H9 (cell line): ENCODE measurements at regions not wholly inside any gene's neighbourhood (a gene's known extent, or its start where the extent isn't known, plus 50 kb on each side); places are given as distances from the start of the nearest gene placed in this dataset.

Experiments used
- DNase-seq: peaks from one replicate; pipeline ENCODE4 v3.0.0-alpha.2; 2017
- H2AFZ ChIP-seq: one replicate; pipeline ENCODE4 v1.6.1; 2013; ENCODE audit warnings: mild to moderate bottlenecking, low read length, control low read depth, moderate library complexity
- H2AK5ac ChIP-seq: 2 replicates; pipeline ENCODE4 v1.6.1; 2013; ENCODE audit warnings: low read length, control low read depth, mixed read lengths; ENCODE audit not compliant: insufficient read length
- H2BK120ac ChIP-seq: one replicate; pipeline ENCODE4 v1.6.1; 2013; ENCODE audit warnings: low read depth, mild to moderate bottlenecking, low read length, control low read depth, inconsistent platforms; ENCODE audit not compliant: poor library complexity, severe bottlenecking
- H2BK12ac ChIP-seq: 2 replicates; pipeline ENCODE4 v1.6.1; 2013; ENCODE audit warnings: low read length, control low read depth, mixed read lengths, low read depth; ENCODE audit not compliant: insufficient read length
- H2BK15ac ChIP-seq: 2 replicates; pipeline ENCODE4 v1.6.1; 2013; ENCODE audit warnings: low read depth, low read length, control low read depth
- H2BK20ac ChIP-seq: one replicate; pipeline ENCODE4 v1.6.1; 2013; ENCODE audit warnings: low read depth, mild to moderate bottlenecking, low read length, control low read depth, inconsistent platforms; ENCODE audit not compliant: poor library complexity, severe bottlenecking
- H2BK5ac ChIP-seq: 2 replicates; pipeline ENCODE4 v1.6.1; 2013; ENCODE audit warnings: low read length, control low read depth, mixed read lengths; ENCODE audit not compliant: insufficient read length
- H3K14ac ChIP-seq: 2 replicates; pipeline ENCODE4 v1.6.1; 2013; ENCODE audit warnings: low read length, control low read depth; ENCODE audit not compliant: insufficient read depth
- H3K18ac ChIP-seq: 2 replicates; pipeline ENCODE4 v1.6.1; 2013; ENCODE audit warnings: low read depth, mild to moderate bottlenecking, mixed read lengths, low read length, control low read depth; ENCODE audit not compliant: insufficient read length
- H3K23ac ChIP-seq: 2 replicates; pipeline ENCODE4 v1.6.1; 2013; ENCODE audit warnings: low read length, control low read depth, mixed read lengths, low read depth; ENCODE audit not compliant: insufficient read length
- H3K23me2 ChIP-seq: 2 replicates; pipeline ENCODE4 v1.6.1; 2013; ENCODE audit warnings: low read depth, mild to moderate bottlenecking, mixed read lengths, low read length, control low read depth; ENCODE audit not compliant: insufficient read length, poor library complexity, severe bottlenecking
- H3K27ac ChIP-seq: 2 replicates; pipeline ENCODE4 v1.5.1; 2013; ENCODE audit warnings: low read length, control low read depth, mixed read lengths, low read depth; ENCODE audit not compliant: insufficient read length
- H3K27me3 ChIP-seq: 2 replicates; pipeline ENCODE4 v1.6.1; 2013; ENCODE audit warnings: low read length, control low read depth, inconsistent platforms; ENCODE audit not compliant: insufficient read depth
- H3K4ac ChIP-seq: 2 replicates; pipeline ENCODE4 v1.6.1; 2013; ENCODE audit warnings: low read depth, mild to moderate bottlenecking, control low read depth, inconsistent platforms, low read length, moderate library complexity
- H3K4me1 ChIP-seq: 2 replicates; pipeline ENCODE4 v1.6.1; 2013; ENCODE audit warnings: low read length, control low read depth, inconsistent platforms; ENCODE audit not compliant: insufficient read depth
- H3K4me2 ChIP-seq: 2 replicates; pipeline ENCODE4 v1.6.1; 2013; ENCODE audit warnings: low read length, control low read depth, mixed read lengths; ENCODE audit not compliant: insufficient read length, insufficient read depth
- H3K56ac ChIP-seq: 2 replicates; pipeline ENCODE4 v1.6.1; 2013; ENCODE audit warnings: low read depth, mild to moderate bottlenecking, mixed read lengths, low read length, control low read depth; ENCODE audit not compliant: insufficient read length
- H3K79me1 ChIP-seq: 2 replicates; pipeline ENCODE4 v1.6.1; 2013; ENCODE audit warnings: low read depth, mild to moderate bottlenecking, moderate library complexity, low read length, control low read depth, inconsistent platforms; ENCODE audit not compliant: insufficient read depth, poor library complexity, severe bottlenecking
- H3K79me2 ChIP-seq: 2 replicates; pipeline ENCODE4 v1.6.1; 2013; ENCODE audit warnings: low read length, control low read depth, inconsistent platforms; ENCODE audit not compliant: insufficient read depth
- H3K9ac ChIP-seq: 2 replicates; pipeline ENCODE4 v1.6.1; 2013; ENCODE audit warnings: low read length, control low read depth, mixed read lengths; ENCODE audit not compliant: insufficient read length; ENCODE audit errors: extremely low read depth
- H3K9me3 ChIP-seq: one replicate; pipeline ENCODE4 v1.6.1; 2013; ENCODE audit warnings: low read depth, low read length, inconsistent platforms; ENCODE audit not compliant: control insufficient read depth
- H3T11ph ChIP-seq: one replicate; pipeline ENCODE4 v1.6.1; 2013; ENCODE audit warnings: mild to moderate bottlenecking, low read length, control low read depth, inconsistent platforms
- H4K20me1 ChIP-seq: one replicate; pipeline ENCODE4 v1.6.1; 2013; ENCODE audit not compliant: control insufficient read depth, insufficient read length, insufficient read depth
- H4K5ac ChIP-seq: 2 replicates; pipeline ENCODE4 v1.6.1; 2013; ENCODE audit warnings: low read depth, mild to moderate bottlenecking, mixed read lengths, low read length, control low read depth; ENCODE audit not compliant: insufficient read length
- H4K8ac ChIP-seq: replicated peaks from 2 replicates; pipeline ENCODE4 v1.6.1; 2013; ENCODE audit warnings: low read length, control low read depth, mixed read lengths, low read depth; ENCODE audit not compliant: insufficient read length
- H4K91ac ChIP-seq: 2 replicates; pipeline ENCODE4 v1.6.1; 2013; ENCODE audit warnings: low read depth, mild to moderate bottlenecking, moderate library complexity, mixed read lengths, low read length, control low read depth; ENCODE audit not compliant: insufficient read length
- H3K27ac Mint-ChIP-seq, 3 experiments: 2 replicates in 2 of 3; 3 replicates in 1 of 3; pipeline ENCODE4 v1.8.0; 2020 to 2021; ENCODE audit warnings: mixed read lengths in 3 of 3, mild to moderate bottlenecking in 1 of 3, moderate library complexity in 1 of 3
- H3K27me3 Mint-ChIP-seq: 2 replicates; pipeline ENCODE4 v1.8.0; 2021; ENCODE audit warnings: low read depth, mild to moderate bottlenecking, moderate library complexity, mixed read lengths
- H3K36me3 Mint-ChIP-seq, 3 experiments: 2 replicates in 2 of 3; 3 replicates in 1 of 3; pipeline ENCODE4 v1.8.0; 2020 to 2021; ENCODE audit warnings: low read depth in 3 of 3, mixed read lengths in 3 of 3; ENCODE audit not compliant: insufficient read depth in 1 of 3
- H3K4me1 Mint-ChIP-seq, 2 experiments: 2 replicates each; pipeline ENCODE4 v1.8.0; 2020; ENCODE audit warnings: mixed read lengths in 2 of 2
- H3K4me3 Mint-ChIP-seq, 2 experiments: 2 replicates in 1 of 2; 3 replicates in 1 of 2; pipeline ENCODE4 v1.8.0; 2020 to 2021; ENCODE audit warnings: mild to moderate bottlenecking in 2 of 2, mixed read lengths in 2 of 2, moderate library complexity in 1 of 2
- H3K9me3 Mint-ChIP-seq, 2 experiments: 2 replicates in 1 of 2; 3 replicates in 1 of 2; pipeline ENCODE4 v1.8.0; 2020; ENCODE audit warnings: mild to moderate bottlenecking in 2 of 2, mixed read lengths in 2 of 2, moderate library complexity in 1 of 2
- WGBS: extraction: QIAGEN DNeasy Blood & Tissue Kit; methylation state at CpG from one replicate; pipeline ENCODE4 v1.1.7; 2013; ENCODE audit warnings: missing lambda C conversion rate, low lambda C conversion rate, mixed read lengths; ENCODE audit not compliant: insufficient read length; ENCODE audit errors: extremely low coverage; 5-methylcytosine and 5-hydroxymethylcytosine counted together
- TF ChIP-seq, protein P1 (sequence below): fragments of 200-600 bp; sonication (generic); conservative IDR thresholded peaks from 3 replicates; pipeline ENCODE4 v1.8.0; 2021; ENCODE audit warnings: antibody characterized with exemption, mild to moderate bottlenecking

DNA sequence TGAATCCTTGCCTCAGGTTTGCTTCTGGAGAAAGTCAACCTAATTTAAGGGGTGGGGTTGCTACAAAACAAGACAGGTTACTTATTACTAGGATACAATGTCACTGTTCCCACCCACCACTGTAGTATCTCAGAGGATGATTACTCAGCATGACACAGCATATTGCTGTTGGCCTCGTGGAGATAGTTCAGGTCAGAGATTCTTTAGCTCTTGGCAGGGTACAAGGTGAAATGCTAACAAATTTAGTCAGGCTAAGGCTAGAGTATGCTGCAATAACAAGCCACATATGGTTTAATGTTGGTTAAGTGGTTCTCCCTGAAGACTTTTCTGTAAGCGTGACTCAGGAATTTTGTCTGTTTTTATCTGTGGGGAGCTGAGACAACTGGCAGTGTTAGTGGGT lies 161.8 kb downstream of the EDEM1 start:
- peaks cover 3 to 8% of the 10 kb centered on the region in 2 experiments for H3K9me3 Mint-ChIP-seq
- Histone ChIP-seq H2BK5ac (no peak overlapping the region), H2AFZ (no peak overlapping the region), H3K56ac (no peak overlapping the region), H3K4me1 (no peaks in the 10 kb centered on the region), H3K18ac (no peak overlapping the region), H3K4ac (no peak overlapping the region), H3K23me2 (no peaks in the 10 kb centered on the region), H3K9ac (no peak overlapping the region), H4K20me1 (no peaks in the 10 kb centered on the region), H3K27ac (no peak overlapping the region), H3K79me1 (no peaks in the 10 kb centered on the region), H2AK5ac (no peak overlapping the region), H3K4me2 (no peak overlapping the region), H2BK15ac (no peak overlapping the region), H4K91ac (no peak overlapping the region), H2BK120ac (no peak overlapping the region), H2BK20ac (no peak overlapping the region), H3K23ac (no peak overlapping the region), H3K27me3 (no peaks in the 10 kb centered on the region), H2BK12ac (no peak overlapping the region), H4K8ac (no peak overlapping the region), H4K5ac (no peak overlapping the region), H3T11ph (no peak overlapping the region), H3K9me3 (no peaks in the 10 kb centered on the region), H3K79me2 (no peaks in the 10 kb centered on the region), H3K14ac (no peak overlapping the region)
- peaks cover 0 to 4% (median 0%) of the 10 kb centered on the region in 3 experiments; a peak in 1 of 7 replicates for H3K36me3 Mint-ChIP-seq
- H3K27ac Mint-ChIP-seq, result no peak overlapping the region
- WGBS, result no CpG with 5 or more reads among the region's 2 CpGs
- no peak for DNase-seq
- H3K4me1 Mint-ChIP-seq, result no peaks in the 10 kb centered on the region
- TF ChIP-seq, protein P1, sequence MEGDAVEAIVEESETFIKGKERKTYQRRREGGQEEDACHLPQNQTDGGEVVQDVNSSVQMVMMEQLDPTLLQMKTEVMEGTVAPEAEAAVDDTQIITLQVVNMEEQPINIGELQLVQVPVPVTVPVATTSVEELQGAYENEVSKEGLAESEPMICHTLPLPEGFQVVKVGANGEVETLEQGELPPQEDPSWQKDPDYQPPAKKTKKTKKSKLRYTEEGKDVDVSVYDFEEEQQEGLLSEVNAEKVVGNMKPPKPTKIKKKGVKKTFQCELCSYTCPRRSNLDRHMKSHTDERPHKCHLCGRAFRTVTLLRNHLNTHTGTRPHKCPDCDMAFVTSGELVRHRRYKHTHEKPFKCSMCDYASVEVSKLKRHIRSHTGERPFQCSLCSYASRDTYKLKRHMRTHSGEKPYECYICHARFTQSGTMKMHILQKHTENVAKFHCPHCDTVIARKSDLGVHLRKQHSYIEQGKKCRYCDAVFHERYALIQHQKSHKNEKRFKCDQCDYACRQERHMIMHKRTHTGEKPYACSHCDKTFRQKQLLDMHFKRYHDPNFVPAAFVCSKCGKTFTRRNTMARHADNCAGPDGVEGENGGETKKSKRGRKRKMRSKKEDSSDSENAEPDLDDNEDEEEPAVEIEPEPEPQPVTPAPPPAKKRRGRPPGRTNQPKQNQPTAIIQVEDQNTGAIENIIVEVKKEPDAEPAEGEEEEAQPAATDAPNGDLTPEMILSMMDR, result no peak
- H3K4me3 Mint-ChIP-seq, result no peak overlapping the region
- H3K27me3 Mint-ChIP-seq, result no peaks in the 10 kb centered on the region; the same call in 1 of the 2 replicates
